Endodermal cell (in vitro differentiated cells): ENCODE measurements at regions not wholly inside any gene's neighbourhood (a gene's known extent, or its start where the extent isn't known, plus 50 kb on each side); places are given as distances from the start of the nearest gene placed in this dataset.
A peak's percentile ranks its signal among the peaks of the same experiment; 100 is the strongest.

Experiments
- DNase-seq: peaks from one replicate; pipeline ENCODE4 v3.0.0-alpha.2; 2017
- H3K27ac ChIP-seq: 2 replicates; pipeline ENCODE4 v1.5.1; 2013; ENCODE audit warnings: mild to moderate bottlenecking, low read depth, low read length, moderate library complexity
- H3K27me3 ChIP-seq: 2 replicates; pipeline ENCODE4 v1.6.1; 2013; ENCODE audit warnings: mild to moderate bottlenecking, low read length, moderate library complexity; ENCODE audit not compliant: insufficient read depth, control insufficient read depth, poor library complexity, severe bottlenecking
- H3K36me3 ChIP-seq: 2 replicates; pipeline ENCODE4 v1.7.0; 2013; ENCODE audit warnings: mild to moderate bottlenecking, low read length, moderate library complexity; ENCODE audit not compliant: control insufficient read depth, insufficient read depth
- H3K4me1 ChIP-seq: one replicate; pipeline ENCODE4 v1.7.0; 2013; ENCODE audit warnings: low read length; ENCODE audit not compliant: control insufficient read depth, insufficient read depth
- H3K4me3 ChIP-seq: 2 replicates; pipeline ENCODE4 v1.5.1; 2013; ENCODE audit warnings: mild to moderate bottlenecking, low read length, moderate library complexity
- H3K9ac ChIP-seq: 2 replicates; pipeline ENCODE4 v1.6.1; 2013; ENCODE audit warnings: mild to moderate bottlenecking, low read length, moderate library complexity; ENCODE audit not compliant: poor library complexity, severe bottlenecking; ENCODE audit errors: extremely low read depth
- H3K9me3 ChIP-seq: 2 replicates; pipeline ENCODE4 v1.6.1; 2013; ENCODE audit warnings: mild to moderate bottlenecking, low read length, moderate library complexity; ENCODE audit not compliant: control insufficient read depth
- H3K27ac Mint-ChIP-seq: 2 replicates; pipeline ENCODE4 v1.8.0; 2020; ENCODE audit warnings: mixed read lengths
- H3K27me3 Mint-ChIP-seq: 2 replicates; pipeline ENCODE4 v1.8.0; 2021; ENCODE audit warnings: mild to moderate bottlenecking, mixed read lengths; ENCODE audit not compliant: insufficient read depth
- H3K36me3 Mint-ChIP-seq: 2 replicates; pipeline ENCODE4 v1.8.0; 2020; ENCODE audit warnings: low read depth, mixed read lengths
- H3K4me1 Mint-ChIP-seq: 2 replicates; pipeline ENCODE4 v1.8.0; 2020; ENCODE audit warnings: mixed read lengths
- H3K4me3 Mint-ChIP-seq: 2 replicates; pipeline ENCODE4 v1.8.0; 2020; ENCODE audit warnings: mild to moderate bottlenecking, moderate library complexity, mixed read lengths
- H3K9me3 Mint-ChIP-seq: 2 replicates; pipeline ENCODE4 v1.8.0; 2020; ENCODE audit warnings: mild to moderate bottlenecking, mixed read lengths
- CTCF ChIP-seq: fragments of 200-600 bp; sonication (generic); conservative IDR thresholded peaks from 2 replicates; pipeline ENCODE4 v1.5.0; 2021; ENCODE audit warnings: antibody characterized with exemption, mild to moderate bottlenecking
- WGBS, 2 experiments: methylation state at CpG; one replicate each; pipeline versions ENCODE4 v1.1.5 to v1.1.7; 2013; ENCODE audit warnings: missing lambda C conversion rate in 2 of 2, mixed read lengths in 1 of 2; ENCODE audit not compliant: insufficient coverage in 1 of 2, insufficient read length in 1 of 2; 5-methylcytosine and 5-hydroxymethylcytosine counted together

GRCh38 chrX:122739770-122740169 is 444.3 kb upstream of the GRIA3 start:
- 0% methylated on average over 1 of the region's 1 CpG; no CpG with 5 or more reads in 1 of the 2 experiments for WGBS, 2 experiments
- Histone ChIP-seq H3K4me1 (no peaks in the 10 kb centered on the region), H3K36me3 (no peaks in the 10 kb centered on the region), H3K4me3 (no peak overlapping the region), H3K27ac (no peak overlapping the region), H3K9me3 (no peaks in the 10 kb centered on the region), H3K9ac (no peak overlapping the region), H3K27me3 (no peaks in the 10 kb centered on the region)
- H3K27ac Mint-ChIP-seq: no peak overlapping the region
- H3K27me3 Mint-ChIP-seq: no peaks in the 10 kb centered on the region
- peak; percentile 60 for TF ChIP-seq CTCF
- H3K4me3 Mint-ChIP-seq: no peak overlapping the region
- peaks cover 54% of the 10 kb centered on the region for H3K9me3 Mint-ChIP-seq
- no peaks in the 10 kb centered on the region for H3K36me3 Mint-ChIP-seq
- peak; percentile 66 for DNase-seq
- no peaks in the 10 kb centered on the region for H3K4me1 Mint-ChIP-seq

DNA sequence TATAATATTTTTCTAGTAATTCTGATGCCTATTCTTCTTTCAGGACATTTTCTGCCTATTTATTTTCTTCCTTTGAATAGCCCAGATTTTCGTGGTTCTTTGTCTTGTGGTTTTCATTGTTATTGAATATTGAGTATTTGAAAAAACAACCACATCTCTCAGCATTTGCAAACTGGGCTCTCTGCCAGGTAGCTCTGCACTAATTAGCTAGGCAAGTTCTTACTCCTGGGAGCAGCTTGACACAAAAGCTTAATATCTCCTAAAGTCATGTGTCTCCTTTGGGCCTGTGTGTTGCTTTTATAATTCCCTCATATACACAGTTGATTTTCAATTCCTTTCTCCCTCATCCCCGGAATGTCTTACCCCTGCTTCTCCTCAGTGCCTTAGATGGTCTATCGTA is 413.5 kb upstream of the GRIA3 start:
- no peak for TF ChIP-seq CTCF
- Mint-ChIP-seq H3K9me3 (peaks cover 50% of the 10 kb centered on the region), H3K36me3 (peaks cover 2% of the 10 kb centered on the region), H3K4me1 (no peaks in the 10 kb centered on the region), H3K27me3 (no peaks in the 10 kb centered on the region), H3K4me3 (no peak overlapping the region), H3K27ac (no peak overlapping the region)
- WGBS, 2 experiments: 90% methylated on average over 2 of the region's 3 CpGs; no CpG with 5 or more reads in 1 of the 2 experiments
- Histone ChIP-seq H3K9ac (no peak overlapping the region), H3K9me3 (no peaks in the 10 kb centered on the region), H3K27me3 (no peaks in the 10 kb centered on the region), H3K27ac (no peak overlapping the region), H3K36me3 (no peaks in the 10 kb centered on the region), H3K4me1 (no peaks in the 10 kb centered on the region), H3K4me3 (no peak overlapping the region)
- no peak for DNase-seq

DNA sequence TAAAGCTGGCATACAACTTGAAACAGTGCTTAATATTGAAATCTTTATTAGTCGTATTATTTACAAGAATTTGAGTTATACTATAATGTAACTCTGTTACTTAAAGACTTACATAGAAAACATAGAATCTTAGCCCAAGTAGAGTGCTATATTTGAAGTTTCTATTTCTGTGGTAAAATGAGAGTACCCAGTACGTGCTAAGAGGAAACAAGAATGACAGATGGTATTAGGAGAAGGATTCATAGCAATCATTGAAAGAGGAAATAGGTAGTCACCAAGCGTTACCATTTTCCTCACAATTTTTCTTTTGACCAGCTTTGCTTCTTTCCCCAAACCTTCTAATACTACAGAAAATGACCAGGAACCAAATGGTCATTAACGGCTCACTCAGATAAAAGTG is 412.1 kb upstream of the GRIA3 start:
- Mint-ChIP-seq H3K9me3 (peaks cover 49% of the 10 kb centered on the region), H3K27me3 (no peaks in the 10 kb centered on the region), H3K27ac (no peak overlapping the region), H3K4me3 (no peak overlapping the region), H3K36me3 (peaks cover 2% of the 10 kb centered on the region), H3K4me1 (no peaks in the 10 kb centered on the region)
- Histone ChIP-seq H3K4me3 (no peak overlapping the region), H3K9ac (no peak overlapping the region), H3K9me3 (no peaks in the 10 kb centered on the region), H3K27ac (no peak overlapping the region), H3K27me3 (no peaks in the 10 kb centered on the region), H3K36me3 (no peaks in the 10 kb centered on the region), H3K4me1 (no peaks in the 10 kb centered on the region)
- WGBS, 2 experiments: 91% methylated on average over 3 of the region's 4 CpGs; no CpG with 5 or more reads in 1 of the 2 experiments
- TF ChIP-seq CTCF: no peak
- DNase-seq: no peak
